ENCODE measurements at regions not wholly inside any gene's neighbourhood (a gene's known extent, or its start where the extent isn't known, plus 50 kb on each side); places are given as distances from the start of the nearest gene placed in this dataset.
A peak's percentile ranks its signal among the peaks of the same experiment; 100 is the strongest.
"Not testable (repeated sequence)": the region's sequence is repeated elsewhere in the genome, so short reads cannot be mapped to it uniquely, and the experiment has no call there.

DNA sequence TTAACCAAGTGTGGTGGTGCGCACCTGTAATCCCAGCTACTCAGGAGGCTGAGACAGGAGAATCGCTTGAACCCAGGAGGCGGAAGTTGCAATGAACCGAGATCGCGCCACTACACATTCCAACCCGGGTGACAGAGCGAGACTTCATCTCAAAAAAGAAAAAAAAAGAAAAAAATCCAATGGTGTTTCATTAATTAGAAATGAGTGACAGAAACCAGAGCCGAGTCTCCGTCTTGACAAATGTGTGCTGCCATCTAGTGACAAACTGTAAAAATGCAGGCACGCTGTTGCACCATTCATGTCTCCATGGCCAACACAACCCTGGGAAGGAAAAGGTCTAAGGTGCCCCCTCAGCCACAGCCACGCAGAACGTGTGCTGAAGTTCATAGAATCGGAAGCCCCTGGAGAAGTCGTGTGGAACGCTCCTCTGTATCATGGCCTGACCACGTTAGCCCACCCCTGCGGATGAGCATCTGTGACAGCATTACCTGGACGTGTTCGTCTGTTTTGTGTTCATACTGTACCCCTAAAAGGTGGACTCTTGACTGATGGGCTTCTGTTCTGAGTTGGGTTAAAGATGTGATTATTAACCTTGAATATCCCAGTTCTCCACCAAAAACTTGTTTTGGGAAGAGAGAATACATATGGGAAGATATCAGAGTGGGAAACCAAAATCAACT lies 94.9 kb downstream of the LYZL2 start:
- H3K4me3 ChIP-seq (replicated peaks; ENCODE audit: low read depth, low read length): no peak overlapping the region
- DNase-seq (ENCODE audit: low read depth): peak; percentile 87
- TF ChIP-seq, protein P1, sequence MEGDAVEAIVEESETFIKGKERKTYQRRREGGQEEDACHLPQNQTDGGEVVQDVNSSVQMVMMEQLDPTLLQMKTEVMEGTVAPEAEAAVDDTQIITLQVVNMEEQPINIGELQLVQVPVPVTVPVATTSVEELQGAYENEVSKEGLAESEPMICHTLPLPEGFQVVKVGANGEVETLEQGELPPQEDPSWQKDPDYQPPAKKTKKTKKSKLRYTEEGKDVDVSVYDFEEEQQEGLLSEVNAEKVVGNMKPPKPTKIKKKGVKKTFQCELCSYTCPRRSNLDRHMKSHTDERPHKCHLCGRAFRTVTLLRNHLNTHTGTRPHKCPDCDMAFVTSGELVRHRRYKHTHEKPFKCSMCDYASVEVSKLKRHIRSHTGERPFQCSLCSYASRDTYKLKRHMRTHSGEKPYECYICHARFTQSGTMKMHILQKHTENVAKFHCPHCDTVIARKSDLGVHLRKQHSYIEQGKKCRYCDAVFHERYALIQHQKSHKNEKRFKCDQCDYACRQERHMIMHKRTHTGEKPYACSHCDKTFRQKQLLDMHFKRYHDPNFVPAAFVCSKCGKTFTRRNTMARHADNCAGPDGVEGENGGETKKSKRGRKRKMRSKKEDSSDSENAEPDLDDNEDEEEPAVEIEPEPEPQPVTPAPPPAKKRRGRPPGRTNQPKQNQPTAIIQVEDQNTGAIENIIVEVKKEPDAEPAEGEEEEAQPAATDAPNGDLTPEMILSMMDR (IDR thresholded peaks at IDR 0.05; ENCODE audit: low read length, missing control alignments): peak; percentile 83

GRCh38 chr10:30531751-30532530 lies 97.6 kb downstream of the LYZL2 start:
- H3K4me3 ChIP-seq (replicated peaks; ENCODE audit: low read depth, low read length): no peak overlapping the region
- TF ChIP-seq, protein P1 (IDR thresholded peaks at IDR 0.05; ENCODE audit: low read length, missing control alignments): no peak
- no peak for DNase-seq (ENCODE audit: low read depth)

GRCh38 chr10:30529373-30529998 lies 95.5 kb downstream of the MAP3K8 start:
- H3K4me3 ChIP-seq (replicated peaks; ENCODE audit: low read depth, low read length): no peak overlapping the region
- no peak for DNase-seq (ENCODE audit: low read depth)
- TF ChIP-seq, protein P1 (IDR thresholded peaks at IDR 0.05; ENCODE audit: low read length, missing control alignments): no peak

GRCh38 chr10:30528429-30528786 lies 94.4 kb downstream of the MAP3K8 start:
- TF ChIP-seq, protein P1 (IDR thresholded peaks at IDR 0.05; ENCODE audit: low read length, missing control alignments): no peak
- DNase-seq (ENCODE audit: low read depth): no peak
- H3K4me3 ChIP-seq (replicated peaks; ENCODE audit: low read depth, low read length): no peak overlapping the region

- TF ChIP-seq, protein P1 (IDR thresholded peaks at IDR 0.05; ENCODE audit: low read length, missing control alignments): no peak
- DNase-seq (ENCODE audit: low read depth): no peak
- no peak overlapping the region for H3K4me3 ChIP-seq (replicated peaks; ENCODE audit: low read depth, low read length)
These were observed 93.8 kb downstream of the MAP3K8 start for GRCh38 chr10:30527623-30528428.

DNA sequence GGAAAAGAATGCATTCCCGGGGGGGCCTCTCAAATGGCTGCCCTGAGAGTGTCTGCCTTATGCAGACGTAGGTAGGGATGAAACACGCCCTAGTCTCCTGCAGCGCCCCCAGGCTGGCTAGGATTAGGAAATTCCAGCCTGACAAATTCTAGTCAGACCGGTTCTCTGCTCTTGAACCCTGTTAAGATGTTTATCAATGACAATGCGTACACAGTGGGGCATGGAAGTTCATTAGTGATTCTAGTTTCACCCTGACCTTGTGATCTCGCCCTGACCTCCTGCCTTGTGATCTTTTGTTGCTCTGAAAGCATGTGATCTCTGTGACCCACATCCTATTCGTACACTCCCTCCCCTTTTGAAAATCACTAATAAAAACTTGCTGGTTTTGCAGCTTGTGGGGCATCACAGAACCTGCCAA lies 88.7 kb downstream of the MAP3K8 start:
- DNase-seq (ENCODE audit: low read depth); H3K4me3 ChIP-seq (replicated peaks; ENCODE audit: low read depth, low read length): not testable (repeated sequence)

DNA sequence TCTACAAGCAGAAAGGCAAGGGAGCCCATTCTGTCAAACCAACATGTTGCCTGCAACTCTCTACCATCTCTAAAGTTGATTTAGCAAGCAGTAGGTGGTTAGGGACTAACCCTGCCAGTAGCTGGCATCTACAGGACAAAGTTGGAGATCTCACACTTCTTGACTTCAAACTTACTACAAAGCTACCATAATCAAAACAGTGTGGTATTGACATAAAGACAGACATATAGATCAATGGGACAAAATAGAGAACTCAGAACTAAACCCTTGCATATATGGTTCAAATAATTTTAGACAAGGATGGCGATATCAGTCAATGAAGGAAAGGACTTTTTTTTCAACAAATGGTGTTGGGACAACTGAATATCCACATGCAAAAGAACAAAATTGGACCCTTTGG lies 84.9 kb downstream of the MAP3K8 start:
- no peak for DNase-seq (ENCODE audit: low read depth)
- no peak overlapping the region for H3K4me3 ChIP-seq (replicated peaks; ENCODE audit: low read depth, low read length)
- TF ChIP-seq, protein P1 (IDR thresholded peaks at IDR 0.05; ENCODE audit: low read length, missing control alignments): no peak
